Right lobe of liver (tissue), 4 donors: ENCODE measurements at regions not wholly inside any gene's neighbourhood (a gene's known extent, or its start where the extent isn't known, plus 50 kb on each side); places are given as distances from the start of the nearest gene placed in this dataset.

ENCODE experiments used
- CTCF ChIP-seq, 4 donors: fragments of 200-600 bp in 3 of 4; fragments of 450-650 bp in 1 of 4; IDR thresholded peaks; one replicate each; pipeline versions ENCODE4 v1.5.1 to v1.8.0; 2016 to 2022; ENCODE audit warnings: antibody characterized with exemption in 4 of 4, mild to moderate bottlenecking in 2 of 4
- POLR2A ChIP-seq: fragments of 450-650 bp; IDR thresholded peaks from one replicate; pipeline ENCODE4 v1.6.1; 2017; ENCODE audit warnings: antibody characterized with exemption, mild to moderate bottlenecking
- donor health status: DM: no; HTN: no; CAD: no.
- donor health status: DM: no; HTN: no; CAD: no.
- donor health status: DM: no; HTN: yes; CAD: no.

DNA sequence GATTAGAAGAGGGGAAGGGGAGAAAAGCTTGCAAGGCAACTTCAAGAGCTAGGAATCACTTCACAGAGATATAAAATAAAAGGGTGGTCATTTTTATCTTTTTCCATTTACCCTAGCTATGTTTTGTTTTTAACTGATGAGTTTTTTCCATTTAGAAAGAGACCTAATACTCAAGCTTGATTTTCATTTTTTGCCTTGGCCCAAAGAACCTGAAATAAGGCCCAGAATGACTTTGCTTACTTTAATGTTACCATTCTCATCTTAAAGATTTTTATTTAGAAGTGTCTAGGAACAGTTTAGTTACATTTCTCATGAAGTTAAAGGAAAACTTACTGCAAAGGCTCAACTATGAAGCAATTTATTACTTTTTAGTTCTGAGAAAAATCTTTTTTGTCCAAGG is 276.3 kb upstream of the ZSWIM2 start:
- TF ChIP-seq POLR2A, result no peak
- no peak for TF ChIP-seq CTCF (IDR thresholded peaks at IDR 0.05)
